GM10266 (cell line): ENCODE measurements at regions not wholly inside any gene's neighbourhood (a gene's known extent, or its start where the extent isn't known, plus 50 kb on each side); places are given as distances from the start of the nearest gene placed in this dataset.
"Not testable (repeated sequence)": the region's sequence is repeated elsewhere in the genome, so short reads cannot be mapped to it uniquely, and the experiment has no call there.

ENCODE experiments used
- DNase-seq: peaks from one replicate; pipeline ENCODE4 v3.0.0; 2012; ENCODE audit errors: extremely low spot score
- CTCF ChIP-seq: IDR thresholded peaks from 2 replicates; pipeline ENCODE4 v1.5.1; 2012; ENCODE audit warnings: mild to moderate bottlenecking, low read depth; ENCODE audit not compliant: control insufficient read depth, insufficient read depth; ENCODE audit errors: missing control alignments

- no peak for DNase-seq
- no peak for TF ChIP-seq CTCF
These were observed 342.9 kb downstream of the GBA3 start for GRCh38 chr4:23035521-23036056.

GRCh38 chr4:23034731-23035130 is 342.0 kb downstream of the GBA3 start:
- no peak for TF ChIP-seq CTCF
- DNase-seq, result no peak

- no peak for TF ChIP-seq CTCF
- DNase-seq, result no peak
These were observed 341.1 kb downstream of the GBA3 start for GRCh38 chr4:23033796-23034195.

GRCh38 chr4:23028875-23029274 is 336.1 kb downstream of the GBA3 start:
- no peak for TF ChIP-seq CTCF
- no peak for DNase-seq

GRCh38 chr4:23023666-23024065 is 330.9 kb downstream of the GBA3 start:
- no peak for DNase-seq
- TF ChIP-seq CTCF, result no peak

GRCh38 chr4:23023121-23023520 is 330.4 kb downstream of the GBA3 start:
- no peak for TF ChIP-seq CTCF
- DNase-seq, result no peak

- no peak for TF ChIP-seq CTCF
- no peak for DNase-seq
These were observed 329.3 kb downstream of the GBA3 start for GRCh38 chr4:23022032-23022431.

GRCh38 chr4:23021040-23021439 is 328.3 kb downstream of the GBA3 start:
- no peak for TF ChIP-seq CTCF
- DNase-seq, result no peak

- not testable (repeated sequence) for DNase-seq
These were observed 327.7 kb downstream of the GBA3 start for GRCh38 chr4:23020399-23020798.
